NCI-H2196 treated with DMSO at 0.1 percent for 48 hours (cell line): ENCODE measurements at regions not wholly inside any gene's neighbourhood (a gene's known extent, or its start where the extent isn't known, plus 50 kb on each side); places are given as distances from the start of the nearest gene placed in this dataset.

Experiments
- DNase-seq: peaks from one replicate; lab custom pipeline; 2025; ENCODE audit not compliant: unreplicated experiment; lab: John Stamatoyannopoulos, UW

- no peak for DNase-seq
Measured at GRCh38 chr6:150711061-150711460, 111.4 kb downstream of the PLEKHG1 start.

DNA sequence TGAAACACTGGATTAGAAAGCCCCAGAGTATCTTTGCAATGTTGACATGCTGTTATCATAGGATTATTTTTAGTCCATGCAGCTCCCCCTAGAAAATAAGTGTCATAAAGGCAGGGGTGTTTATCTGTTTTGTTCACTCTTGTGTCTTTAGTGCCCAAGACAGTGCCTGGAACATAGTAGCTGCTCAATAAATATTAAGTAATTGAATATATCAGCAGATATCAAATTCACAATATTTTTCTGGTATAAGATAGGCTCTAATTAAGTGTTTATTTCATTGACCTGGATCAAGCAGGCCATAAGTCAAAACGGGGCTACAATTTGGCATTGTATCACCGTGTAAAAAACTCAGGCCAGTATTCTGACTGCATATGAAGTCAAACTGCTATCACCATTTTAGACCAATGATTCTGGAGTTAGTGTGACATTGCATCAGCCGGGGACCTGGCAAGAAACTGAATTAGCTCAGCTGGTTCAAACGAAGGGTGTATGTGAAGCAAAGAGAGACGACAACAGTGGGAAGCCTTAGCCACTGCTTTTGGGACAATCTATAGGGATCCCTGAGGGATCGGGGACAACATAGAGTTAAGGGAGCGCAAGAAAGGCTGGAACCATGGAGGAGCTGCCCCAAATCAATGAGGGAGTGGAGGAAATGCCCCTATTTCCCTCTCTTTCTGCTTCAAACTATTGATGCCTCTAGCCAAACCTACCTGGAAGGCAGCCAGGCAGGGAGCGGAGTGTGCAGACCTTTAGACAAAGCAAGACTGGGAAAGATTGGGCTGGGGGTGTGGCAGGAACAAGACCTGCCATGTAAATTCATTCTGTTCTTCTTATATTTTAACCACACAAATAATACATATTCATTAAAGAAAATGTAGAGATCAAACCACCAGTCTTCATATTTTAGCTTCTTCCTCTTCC lies 112.2 kb downstream of the PLEKHG1 start:
- DNase-seq, result no peak

DNA sequence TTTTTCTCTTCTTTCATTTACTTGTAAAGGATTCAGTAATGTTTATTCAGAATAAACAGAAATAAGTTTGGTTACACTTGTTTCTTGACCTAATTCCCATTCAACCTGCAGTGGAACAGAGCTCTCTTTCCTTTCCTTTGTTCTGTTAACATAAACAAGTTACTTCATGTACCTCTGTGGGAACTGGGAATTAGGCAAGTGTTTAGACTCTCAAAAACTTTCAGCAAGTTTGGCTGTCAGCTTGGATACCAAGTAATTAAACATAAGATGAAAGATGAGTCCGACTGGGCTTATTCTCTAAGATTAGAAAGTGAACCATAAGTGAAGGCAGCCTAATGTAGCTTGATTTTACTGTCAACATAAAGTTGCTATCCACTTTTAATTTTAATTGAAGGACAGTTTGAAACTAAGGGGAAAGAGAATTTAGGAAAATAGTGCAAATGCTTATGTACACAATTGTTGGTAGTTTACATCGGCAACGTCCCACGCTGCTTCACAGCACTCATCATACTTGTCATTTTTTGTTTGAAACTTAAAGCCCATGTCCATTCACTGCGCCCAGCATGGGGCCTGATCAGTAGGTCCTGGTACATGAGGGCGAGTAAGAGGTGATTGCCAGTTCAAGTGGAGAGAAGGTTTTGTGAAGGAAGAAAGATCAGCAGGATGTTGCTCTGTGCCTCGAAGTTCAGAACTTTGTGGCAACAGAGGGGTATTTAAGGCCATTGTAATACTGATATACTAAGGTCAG lies 113.0 kb downstream of the PLEKHG1 start:
- no peak for DNase-seq

- DNase-seq, result no peak
Measured at GRCh38 chr6:150713487-150713886, 113.8 kb downstream of the PLEKHG1 start.

DNA sequence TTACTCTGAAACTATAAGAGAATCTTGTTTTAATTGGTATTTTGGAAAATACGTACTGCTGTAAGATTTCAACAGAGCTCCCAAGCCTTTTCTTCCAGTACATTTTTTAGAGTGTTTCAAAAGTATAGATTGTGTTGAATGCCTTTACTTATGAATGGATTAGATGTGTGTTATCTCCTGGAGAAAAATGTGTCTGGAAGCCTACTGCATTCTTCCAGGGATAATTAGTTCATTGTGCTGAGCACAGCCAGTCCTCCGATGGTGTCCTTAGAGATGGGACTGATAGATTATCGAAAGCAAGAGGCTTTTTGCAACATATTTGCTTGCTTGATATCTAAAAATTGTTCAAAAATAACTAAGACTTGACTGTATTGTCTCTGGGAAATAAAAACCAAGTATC lies 114.2 kb downstream of the PLEKHG1 start:
- DNase-seq, result no peak

GRCh38 chr6:150715133-150715532 lies 115.4 kb downstream of the PLEKHG1 start:
- DNase-seq, result no peak

DNA sequence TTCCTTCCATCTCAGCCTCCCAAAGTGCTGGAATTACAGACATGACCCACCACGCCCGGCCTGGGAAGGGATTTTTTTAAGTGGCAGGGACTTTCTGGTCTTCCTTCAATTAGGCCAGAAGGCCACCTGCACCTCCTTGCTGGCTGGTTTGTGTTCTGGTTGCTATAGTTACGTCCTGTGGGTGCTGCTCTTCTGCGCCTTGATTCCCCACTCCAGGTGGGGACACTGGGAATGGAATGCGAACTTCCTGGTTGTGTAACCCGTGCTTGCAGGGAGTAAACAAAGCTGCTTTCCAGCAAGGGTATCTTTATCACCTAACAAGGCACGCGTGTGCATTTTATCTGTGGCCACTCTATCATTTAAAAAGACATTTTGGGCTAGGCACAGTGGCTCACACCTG lies 117.7 kb downstream of the PLEKHG1 start:
- no peak for DNase-seq

DNA sequence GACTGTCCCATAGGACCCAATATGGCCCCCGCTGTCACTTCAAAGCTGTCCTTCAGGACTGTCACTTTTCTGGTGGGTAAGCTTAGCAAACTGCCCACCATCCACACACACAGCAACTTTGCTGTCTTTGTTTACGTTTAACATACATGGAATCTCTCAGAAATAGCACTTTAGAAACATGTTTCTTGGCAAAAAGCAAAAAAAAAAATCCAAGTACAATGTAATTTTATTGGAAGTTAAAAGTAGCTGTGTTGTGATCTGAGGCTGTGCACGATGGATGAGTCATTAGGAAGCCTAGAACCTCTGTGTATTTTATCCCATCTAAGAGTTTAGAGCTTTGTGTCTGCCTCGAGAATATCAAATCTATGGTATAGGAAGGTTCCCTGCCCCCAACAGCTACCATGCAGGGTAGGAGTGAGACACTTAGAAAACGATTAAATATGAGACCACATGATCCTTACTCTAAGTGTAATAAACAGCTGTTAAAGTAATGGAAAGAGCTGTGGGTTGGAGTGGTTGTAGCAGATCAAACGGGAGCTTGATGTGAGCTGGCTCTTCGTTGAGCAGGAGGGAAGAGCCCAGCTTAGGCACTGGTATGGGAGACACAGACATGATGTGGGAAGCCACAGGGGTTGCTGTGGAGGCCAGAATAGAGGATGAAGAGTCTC lies 119.5 kb downstream of the PLEKHG1 start:
- no peak for DNase-seq

- no peak for DNase-seq
Measured at GRCh38 chr6:150719831-150720230, 120.1 kb downstream of the PLEKHG1 start.

GRCh38 chr6:150720774-150721233 lies 121.1 kb downstream of the PLEKHG1 start:
- no peak for DNase-seq

GRCh38 chr6:150721418-150722266 lies 122.0 kb downstream of the PLEKHG1 start:
- DNase-seq, result no peak

- DNase-seq, result no peak
Measured at GRCh38 chr6:150722614-150723344, 123.1 kb downstream of the PLEKHG1 start.

DNA sequence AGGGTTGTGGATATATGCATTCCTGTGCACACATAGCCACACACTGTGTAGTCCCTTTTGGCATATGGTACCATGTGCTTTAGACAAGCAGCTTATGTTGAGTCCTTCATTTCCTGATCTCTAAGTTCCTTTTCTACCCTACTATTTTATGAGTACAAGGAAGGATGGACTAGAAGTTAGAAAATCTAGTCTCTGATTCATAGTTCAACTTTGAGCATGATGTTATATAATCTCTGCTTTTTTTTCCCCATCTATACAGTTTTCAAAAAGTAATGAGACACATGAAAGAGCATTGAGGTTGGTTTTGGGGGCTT lies 123.6 kb downstream of the PLEKHG1 start:
- DNase-seq, result no peak

GRCh38 chr6:150723857-150724256 lies 124.2 kb downstream of the PLEKHG1 start:
- no peak for DNase-seq

- DNase-seq, result no peak
Measured at GRCh38 chr6:150725795-150726194, 126.1 kb downstream of the PLEKHG1 start.

GRCh38 chr6:150729188-150729748 lies 129.6 kb downstream of the PLEKHG1 start:
- no peak for DNase-seq

DNA sequence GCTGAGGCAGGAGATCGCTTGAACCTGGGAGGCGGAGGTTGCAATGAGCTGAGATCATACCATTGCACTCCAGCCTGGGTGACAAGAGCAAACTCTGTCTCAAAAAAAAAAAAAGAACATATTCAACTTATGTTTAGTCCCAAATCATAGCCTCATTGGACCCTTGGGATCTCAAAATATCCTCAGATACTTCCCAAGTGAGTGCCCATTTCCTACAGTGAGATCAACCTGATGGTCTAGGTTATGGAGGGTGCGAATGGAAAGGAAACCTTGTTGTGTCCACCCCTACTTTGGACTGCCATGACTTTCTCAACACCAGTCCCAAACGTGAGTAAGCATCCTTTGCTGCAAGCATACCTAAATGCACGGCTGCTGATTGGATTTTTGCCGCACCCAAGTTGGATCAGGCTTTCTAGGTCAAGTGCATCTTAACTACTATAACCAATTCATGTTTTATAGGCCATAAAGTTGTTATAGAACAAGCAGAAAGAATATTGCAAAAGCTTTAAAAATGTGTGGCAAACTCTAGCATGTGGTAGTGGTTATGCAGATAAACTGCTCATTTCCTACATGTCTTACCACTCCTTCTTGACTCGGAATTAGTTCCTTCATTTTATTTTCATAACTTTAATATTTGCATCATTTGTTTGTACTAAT lies 131.2 kb downstream of the PLEKHG1 start:
- DNase-seq, result no peak

DNA sequence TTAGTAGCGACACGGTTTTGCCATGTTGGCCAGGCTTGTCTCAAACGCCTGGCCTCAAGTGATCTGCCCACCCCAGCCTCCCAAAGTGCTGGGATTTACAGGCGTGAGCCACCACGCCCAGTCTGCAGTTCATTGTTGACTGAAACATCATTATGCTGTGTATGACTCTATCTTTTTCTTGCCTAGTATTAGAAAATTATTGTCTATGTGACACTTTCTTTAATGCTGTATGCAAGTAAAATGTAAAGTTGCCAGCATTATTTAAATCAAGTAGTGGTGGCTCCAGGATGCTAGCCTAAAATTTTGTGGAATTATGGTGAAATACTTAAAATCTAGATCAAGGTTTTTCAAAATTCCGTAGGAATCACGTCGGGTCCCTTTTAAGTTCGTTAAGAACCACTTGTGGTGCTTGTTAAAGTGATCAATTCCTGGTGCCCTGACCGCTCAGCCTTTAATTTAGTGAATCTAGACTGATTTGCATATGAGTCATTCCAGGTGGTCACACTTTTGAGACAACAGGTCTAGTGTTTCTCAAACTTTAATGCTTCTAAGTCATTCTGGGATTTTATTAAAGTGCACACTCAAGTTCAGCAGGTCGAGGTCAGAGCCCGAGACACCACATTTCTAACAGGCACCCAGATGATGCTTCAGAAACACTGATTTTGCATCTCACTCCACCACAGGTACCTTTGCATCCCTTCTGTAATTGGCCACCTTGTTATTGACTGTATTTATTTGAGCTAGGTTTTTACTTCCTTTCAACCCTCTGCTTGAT lies 132.6 kb upstream of the MTHFD1L start:
- DNase-seq, result no peak

DNA sequence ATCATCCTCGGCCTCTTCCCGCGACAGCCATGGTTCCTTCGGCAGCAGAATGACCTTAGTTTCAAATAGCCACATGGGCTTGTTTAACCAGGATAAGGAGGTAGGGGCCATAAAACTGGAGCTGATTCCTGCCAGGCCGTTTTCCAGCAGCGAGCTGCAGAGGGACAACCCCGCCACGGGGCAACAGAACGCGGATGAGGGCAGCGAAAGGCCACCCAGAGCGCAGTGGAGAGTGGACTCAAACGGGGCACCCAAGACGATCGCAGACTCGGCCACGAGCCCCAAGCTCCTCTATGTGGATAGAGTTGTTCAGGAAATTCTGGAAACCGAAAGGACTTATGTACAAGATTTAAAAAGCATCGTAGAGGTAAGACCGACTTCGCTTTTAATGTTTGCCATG lies 131.8 kb upstream of the MTHFD1L start:
- DNase-seq, result no peak
